H54 (cell line): ENCODE measurements at regions not wholly inside any gene's neighbourhood (a gene's known extent, or its start where the extent isn't known, plus 50 kb on each side); places are given as distances from the start of the nearest gene placed in this dataset.
"Not testable (repeated sequence)": the region's sequence is repeated elsewhere in the genome, so short reads cannot be mapped to it uniquely, and the experiment has no call there.

Source experiments
- DNase-seq: peaks from one replicate; pipeline ENCODE4 v3.0.0; 2011; ENCODE audit warnings: low spot score, mixed read lengths; ENCODE audit not compliant: insufficient read length
- FAIRE-seq: peaks from 3 replicates; lab custom pipeline; 2011; peaks lifted over from hg19 to GRCh38; lab: Jason Lieb, UNC
- POLR2A ChIP-seq: IDR thresholded peaks from 2 replicates; pipeline ENCODE4 v1.6.1; 2011; ENCODE audit warnings: low read depth, mild to moderate bottlenecking, low read length

- FAIRE-seq (peak; percentile 6), DNase-seq (no peak)
- no peak for TF ChIP-seq POLR2A
Observed at GRCh38 chr5:104932431-104932830, 1369.8 kb upstream of the NUDT12 start.

DNA sequence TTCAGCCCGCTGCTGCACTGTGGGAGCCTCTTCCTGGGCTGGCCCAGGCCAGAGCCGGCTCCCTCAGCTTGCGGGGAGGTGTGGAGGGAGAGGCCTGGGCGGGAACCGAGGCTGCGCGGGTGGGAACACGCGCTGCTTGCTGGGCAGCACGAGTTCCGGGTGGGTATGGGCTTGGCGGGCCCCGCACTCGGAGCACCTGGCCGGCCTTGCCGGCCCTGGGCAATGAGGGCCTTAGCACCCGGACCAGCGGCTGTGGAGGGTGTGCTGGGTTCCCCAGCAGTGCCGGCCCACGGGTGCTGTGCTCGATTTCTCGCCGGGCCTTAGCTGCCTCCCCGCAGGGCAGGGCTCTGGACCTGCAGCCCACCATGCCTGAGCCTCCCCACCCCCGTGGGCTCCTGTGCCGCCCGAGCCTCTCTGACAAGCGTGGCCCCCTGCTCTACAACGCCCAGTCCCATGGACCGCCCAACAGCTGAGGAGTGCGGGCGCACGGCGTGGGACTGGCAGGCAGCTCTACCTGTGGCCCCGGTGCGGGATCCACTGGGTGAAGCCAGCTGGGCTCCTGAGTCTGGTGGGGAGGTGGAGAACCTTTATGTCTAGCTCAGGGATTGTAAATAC lies 1366.4 kb upstream of the NUDT12 start:
- FAIRE-seq (no peak), DNase-seq (no peak)
- TF ChIP-seq POLR2A, result no peak

GRCh38 chr5:104915226-104915625 lies 1352.6 kb upstream of the NUDT12 start:
- DNase-seq (no peak), FAIRE-seq (no peak)
- TF ChIP-seq POLR2A, result no peak

DNA sequence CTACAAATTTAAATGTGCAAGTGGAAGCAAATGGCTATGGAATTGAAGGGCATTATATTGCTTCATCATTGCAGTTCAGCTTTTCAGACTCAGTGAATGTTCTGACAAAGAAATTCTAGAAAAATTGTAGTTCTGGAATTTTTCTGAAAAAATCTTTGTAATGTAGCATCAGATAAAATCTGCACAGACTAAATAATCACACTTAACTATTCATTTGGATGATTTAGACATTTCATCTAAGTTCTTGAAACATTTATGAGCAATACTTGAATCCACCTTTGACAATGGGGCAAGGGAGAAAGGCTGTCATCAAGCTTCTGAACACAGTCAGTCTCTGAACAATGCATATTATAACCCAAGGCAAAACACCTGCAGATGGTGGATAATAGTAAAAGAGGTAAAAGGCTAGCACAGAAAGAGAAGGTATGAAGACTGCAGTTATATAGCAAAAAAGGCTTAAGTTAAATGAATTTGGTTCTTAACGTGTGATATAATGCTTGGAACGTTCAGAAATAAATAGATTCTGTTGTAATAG lies 1352.0 kb upstream of the NUDT12 start:
- DNase-seq (no peak), FAIRE-seq (no peak)
- TF ChIP-seq POLR2A, result no peak

DNA sequence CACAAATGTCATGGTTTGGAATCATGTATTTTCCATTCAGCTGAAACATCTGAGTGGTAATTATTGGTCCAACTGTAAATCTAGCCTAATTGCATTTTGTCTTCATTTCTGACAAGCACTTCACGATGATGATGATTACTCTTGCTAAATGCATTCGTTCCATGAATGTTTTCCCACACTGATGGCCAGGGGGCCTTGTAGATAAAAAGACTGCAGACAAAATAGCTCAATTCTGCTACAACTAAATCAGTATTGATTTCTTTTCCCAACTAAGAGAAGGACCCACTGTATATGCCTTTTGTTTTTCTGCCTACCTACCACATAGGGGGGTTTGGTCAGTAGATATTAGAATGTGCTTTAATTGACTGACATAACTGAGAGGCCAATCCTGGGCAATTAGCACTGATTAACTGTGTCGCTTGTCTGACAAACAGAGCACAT lies 1351.3 kb upstream of the NUDT12 start:
- DNase-seq, result no peak
- no peak for FAIRE-seq
- no peak for TF ChIP-seq POLR2A

- TF ChIP-seq POLR2A, result no peak
- FAIRE-seq (no peak), DNase-seq (no peak)
Observed at GRCh38 chr5:104909803-104910202, 1347.2 kb upstream of the NUDT12 start.

GRCh38 chr5:104904561-104904960 lies 1342.0 kb upstream of the NUDT12 start:
- TF ChIP-seq POLR2A, result no peak
- FAIRE-seq, result no peak
- DNase-seq, result no peak

DNA sequence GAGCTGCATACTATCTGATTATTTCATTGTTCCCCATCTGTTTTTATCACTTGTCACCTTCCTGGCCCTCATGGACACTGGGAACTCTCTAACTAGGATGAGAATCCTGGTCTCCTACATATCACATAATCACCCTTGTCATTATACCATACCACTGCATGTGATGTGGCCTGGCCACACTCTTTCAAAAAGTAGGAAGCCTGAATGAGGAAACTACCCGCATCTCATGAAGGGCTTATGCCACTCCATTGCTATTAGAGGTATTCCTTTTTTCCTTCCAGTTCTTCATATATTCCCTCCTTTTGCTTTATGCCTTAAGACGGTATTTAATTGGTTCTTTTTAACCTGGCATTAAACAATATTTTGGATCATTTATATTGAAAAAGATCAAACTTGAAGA lies 1341.4 kb upstream of the NUDT12 start:
- FAIRE-seq, result no peak
- TF ChIP-seq POLR2A, result no peak

DNA sequence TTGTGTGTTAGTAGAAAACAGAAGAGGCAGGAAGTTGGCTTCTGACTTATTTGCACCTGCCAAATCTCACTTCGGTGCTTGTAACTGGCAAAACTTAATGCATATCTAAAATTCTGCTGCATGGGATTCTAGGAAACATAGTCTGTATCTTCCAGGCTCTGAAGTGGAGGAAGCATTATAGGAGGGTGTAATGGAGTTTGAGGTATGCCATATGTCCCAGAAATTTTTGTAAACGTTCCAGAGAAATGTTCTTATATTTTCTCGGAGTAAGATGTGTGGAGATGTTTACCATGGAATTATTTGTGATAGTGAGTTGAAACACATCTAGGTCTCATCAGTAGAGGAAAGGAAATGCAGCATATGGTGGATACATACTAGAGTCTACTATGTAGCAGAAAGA lies 1329.0 kb upstream of the NUDT12 start:
- TF ChIP-seq POLR2A, result no peak
- no peak for DNase-seq
- no peak for FAIRE-seq

More for the DNA sequence above, 1341.4 kb upstream of the NUDT12 start:
- no peak for DNase-seq

DNA sequence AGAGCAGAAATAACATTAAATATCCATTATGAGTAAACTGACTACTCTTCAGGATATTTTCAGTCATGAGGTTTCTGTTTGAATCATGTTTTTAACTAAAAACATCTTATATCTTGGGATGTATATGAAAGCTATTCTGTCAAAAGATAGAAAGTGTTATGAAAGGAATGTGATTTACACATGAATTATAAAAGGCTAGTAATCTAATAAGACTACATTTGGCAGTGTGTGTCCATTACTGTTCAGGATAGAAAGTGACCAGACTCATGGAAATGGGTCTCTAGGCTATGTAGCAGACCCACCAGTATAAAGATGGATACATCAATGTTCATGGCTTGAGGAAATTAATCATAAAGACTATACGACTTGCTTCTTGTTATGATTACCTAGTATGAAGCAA lies 1328.2 kb upstream of the NUDT12 start:
- DNase-seq (no peak), FAIRE-seq (no peak)
- TF ChIP-seq POLR2A, result no peak

DNA sequence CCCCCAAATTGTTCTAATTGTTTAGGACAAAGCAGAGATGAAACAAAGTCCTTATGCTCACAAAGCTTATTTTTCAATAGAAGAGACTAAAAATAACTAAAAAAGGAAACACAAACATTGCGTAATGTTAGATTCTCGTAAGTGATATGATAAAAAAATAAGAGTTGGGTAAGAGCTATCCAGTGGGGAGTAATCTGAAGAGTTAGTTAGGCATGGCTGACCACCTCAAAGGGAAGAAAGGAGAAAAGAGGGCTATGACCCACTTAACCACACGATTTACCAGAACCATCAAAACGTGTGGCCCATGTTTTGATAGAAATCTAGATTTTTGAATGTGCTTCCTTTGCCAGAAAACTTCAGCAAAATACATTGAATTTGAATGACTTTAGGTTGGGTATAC lies 1296.8 kb upstream of the NUDT12 start:
- TF ChIP-seq POLR2A, result no peak
- FAIRE-seq, result no peak
- DNase-seq, result no peak

DNA sequence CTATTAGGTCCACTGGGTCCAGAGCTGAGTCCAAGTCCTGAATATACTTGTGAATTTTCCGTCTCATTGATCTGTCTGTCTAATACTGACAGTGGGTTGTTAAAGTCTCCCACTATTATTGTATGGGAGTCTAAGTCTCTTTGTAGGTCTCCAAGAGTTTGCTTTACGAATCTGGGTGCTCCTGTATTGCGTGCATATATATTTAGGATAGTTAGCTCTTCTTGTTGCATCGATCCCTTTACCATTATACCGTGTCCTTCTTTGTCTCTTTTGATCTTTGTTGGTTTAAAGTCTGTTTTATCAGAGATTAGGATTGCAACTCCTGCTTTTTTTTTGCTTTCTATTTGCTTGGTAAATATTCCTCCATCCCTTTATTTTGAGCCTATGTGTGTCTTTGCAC lies 1289.5 kb upstream of the NUDT12 start:
- DNase-seq, FAIRE-seq: not testable (repeated sequence)

DNA sequence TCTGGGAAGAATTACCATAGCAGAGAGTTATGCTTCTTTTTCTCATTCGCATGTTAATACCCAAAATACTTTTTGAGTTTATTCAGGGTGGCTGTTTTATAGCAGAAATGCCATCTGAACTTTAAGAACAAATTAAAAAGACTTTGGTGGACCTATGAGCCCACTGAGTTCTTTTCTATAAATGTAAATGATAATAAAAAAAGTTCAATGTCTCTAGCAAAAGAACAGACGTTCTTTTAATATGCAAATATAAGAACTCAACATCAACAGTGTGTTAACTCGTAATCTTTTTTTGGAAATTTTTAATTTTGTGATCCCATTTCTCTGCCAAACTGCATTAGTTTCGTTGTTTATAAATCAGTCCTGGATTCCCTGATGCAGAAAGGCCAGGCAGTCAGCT lies 1283.0 kb upstream of the NUDT12 start:
- no peak for TF ChIP-seq POLR2A
- FAIRE-seq (no peak), DNase-seq (no peak)

DNA sequence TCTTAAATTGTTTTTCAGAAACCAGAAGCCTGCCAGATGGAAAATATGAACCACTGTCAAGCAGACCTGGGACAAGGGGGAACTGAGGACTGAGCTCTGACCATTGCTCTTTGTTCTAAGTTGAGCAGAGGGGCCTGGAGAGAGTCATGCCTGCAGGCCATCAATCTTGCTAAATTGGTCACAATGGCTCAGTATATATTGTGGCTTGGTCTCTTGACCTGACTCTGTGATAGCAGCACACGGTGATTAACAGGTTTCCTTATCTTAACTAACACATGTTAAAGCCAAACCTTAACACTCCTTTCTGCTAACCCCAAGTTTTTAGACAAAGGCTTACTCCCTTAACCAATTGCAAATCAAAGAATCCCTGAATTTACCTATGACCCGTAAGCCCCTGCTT lies 1281.2 kb upstream of the NUDT12 start:
- FAIRE-seq, result no peak

DNA sequence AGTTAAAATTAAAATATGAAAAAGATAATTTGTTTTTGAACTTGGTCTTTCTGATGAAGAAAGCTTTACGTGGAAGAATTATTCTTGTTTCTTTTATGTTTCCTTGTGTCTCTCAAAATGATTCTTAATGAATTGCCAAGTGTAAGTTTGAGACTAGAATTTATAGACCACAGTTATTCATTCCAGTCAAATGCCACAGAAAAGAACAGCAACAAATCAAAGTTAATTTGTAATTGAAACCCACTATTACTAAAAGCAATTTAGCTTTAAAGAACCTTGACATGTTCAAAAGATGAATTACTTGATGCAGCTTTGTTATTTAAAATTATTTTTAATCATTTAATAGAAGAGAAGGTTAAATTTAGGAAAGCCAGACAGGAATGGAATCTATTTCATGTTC lies 1277.7 kb upstream of the NUDT12 start:
- no peak for FAIRE-seq
- no peak for DNase-seq
- TF ChIP-seq POLR2A, result no peak

More for the DNA sequence above, 1281.2 kb upstream of the NUDT12 start:
- no peak for DNase-seq
- no peak for TF ChIP-seq POLR2A

- FAIRE-seq, DNase-seq: not testable (repeated sequence)
Observed at GRCh38 chr5:104831515-104831914, 1268.9 kb upstream of the NUDT12 start.
